Esophagus squamous epithelium (tissue), 5 donors: ENCODE measurements at regions not wholly inside any gene's neighbourhood (a gene's known extent, or its start where the extent isn't known, plus 50 kb on each side); places are given as distances from the start of the nearest gene placed in this dataset.

Experiments used
- DNase-seq: peaks from one replicate; lab custom pipeline; 2025; lab: John Stamatoyannopoulos, UW
- H3K27ac ChIP-seq, 4 donors: fragments of 200-600 bp; sonication (generic); one replicate each; pipeline ENCODE4 v1.5.1; 2016 to 2019; ENCODE audit warnings: mild to moderate bottlenecking in 1 of 4
- H3K27me3 ChIP-seq, 4 donors: fragments of 200-600 bp; sonication (generic); 1 replicate in 3 of 4; 2 replicates in 1 of 4; pipeline versions ENCODE4 v1.5.1 to v1.6.0; 2017 to 2021; ENCODE audit warnings: antibody characterized with exemption in 1 of 4
- H3K36me3 ChIP-seq, 3 donors: fragments of 200-600 bp; sonication (generic); one replicate each; pipeline ENCODE4 v1.5.1; 2016 to 2019
- H3K4me1 ChIP-seq, 3 donors: fragments of 200-600 bp; sonication (generic); one replicate each; pipeline ENCODE4 v1.5.1; 2017 to 2019
- H3K4me3 ChIP-seq, 4 donors: fragments of 200-600 bp; sonication (generic); 1 replicate in 3 of 4; 2 replicates in 1 of 4; pipeline ENCODE4 v1.5.1; 2016 to 2019; ENCODE audit warnings: mild to moderate bottlenecking in 2 of 4, moderate library complexity in 1 of 4
- H3K9me3 ChIP-seq, 3 donors: fragments of 200-600 bp; sonication (generic); one replicate each; pipeline ENCODE4 v1.5.1; 2016 to 2019
- POLR2A ChIP-seq, 4 donors: fragments of 450-650 bp; IDR thresholded peaks; one replicate each; pipeline ENCODE4 v1.6.1; 2017; ENCODE audit warnings: antibody characterized with exemption in 4 of 4, mild to moderate bottlenecking in 4 of 4, moderate library complexity in 3 of 4
- WGBS, 2 donors: methylation state at CpG; one replicate each; pipeline ENCODE4 v1.1.5; 2018; 5-methylcytosine and 5-hydroxymethylcytosine counted together
- intact Hi-C: fragments of 100-400 bp; cut with DNase I; formaldehyde crosslinking; loops from one replicate; pipeline ENCODE4 v1.15.0; 2022
- TF ChIP-seq, protein P1 (sequence below), 6 experiments: fragments of 450-650 bp in 4 of 6; fragments of 200-600 bp in 2 of 6; sonication (generic) in 2 of 6; IDR thresholded peaks; one replicate each; pipeline ENCODE4 v1.5.1; 2016 to 2019; ENCODE audit warnings: antibody characterized with exemption in 6 of 6, mild to moderate bottlenecking in 4 of 6, moderate library complexity in 4 of 6
- donor health status: DM: yes; HTN: yes; CAD: no.

GRCh38 chr12:13365748-13366366 lies 169.3 kb downstream of the EMP1 start:
- intact Hi-C loops = no loop called here
- TF ChIP-seq POLR2A (IDR thresholded peaks at IDR 0.05) = no peak
- TF ChIP-seq, protein P1, sequence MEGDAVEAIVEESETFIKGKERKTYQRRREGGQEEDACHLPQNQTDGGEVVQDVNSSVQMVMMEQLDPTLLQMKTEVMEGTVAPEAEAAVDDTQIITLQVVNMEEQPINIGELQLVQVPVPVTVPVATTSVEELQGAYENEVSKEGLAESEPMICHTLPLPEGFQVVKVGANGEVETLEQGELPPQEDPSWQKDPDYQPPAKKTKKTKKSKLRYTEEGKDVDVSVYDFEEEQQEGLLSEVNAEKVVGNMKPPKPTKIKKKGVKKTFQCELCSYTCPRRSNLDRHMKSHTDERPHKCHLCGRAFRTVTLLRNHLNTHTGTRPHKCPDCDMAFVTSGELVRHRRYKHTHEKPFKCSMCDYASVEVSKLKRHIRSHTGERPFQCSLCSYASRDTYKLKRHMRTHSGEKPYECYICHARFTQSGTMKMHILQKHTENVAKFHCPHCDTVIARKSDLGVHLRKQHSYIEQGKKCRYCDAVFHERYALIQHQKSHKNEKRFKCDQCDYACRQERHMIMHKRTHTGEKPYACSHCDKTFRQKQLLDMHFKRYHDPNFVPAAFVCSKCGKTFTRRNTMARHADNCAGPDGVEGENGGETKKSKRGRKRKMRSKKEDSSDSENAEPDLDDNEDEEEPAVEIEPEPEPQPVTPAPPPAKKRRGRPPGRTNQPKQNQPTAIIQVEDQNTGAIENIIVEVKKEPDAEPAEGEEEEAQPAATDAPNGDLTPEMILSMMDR (IDR thresholded peaks at IDR 0.05) = no peak
- no peak for DNase-seq
- no peak overlapping the region for H3K4me3 ChIP-seq
- H3K9me3 ChIP-seq = no peaks in the 10 kb centered on the region
- H3K27me3 ChIP-seq = no peaks in the 10 kb centered on the region
- no peaks in the 10 kb centered on the region for H3K4me1 ChIP-seq
- no peaks in the 10 kb centered on the region for H3K36me3 ChIP-seq
- no peak overlapping the region for H3K27ac ChIP-seq
- WGBS, 2 donors = 93 to 98% methylated on average over 5 to 6 of the region's 16 CpGs

DNA sequence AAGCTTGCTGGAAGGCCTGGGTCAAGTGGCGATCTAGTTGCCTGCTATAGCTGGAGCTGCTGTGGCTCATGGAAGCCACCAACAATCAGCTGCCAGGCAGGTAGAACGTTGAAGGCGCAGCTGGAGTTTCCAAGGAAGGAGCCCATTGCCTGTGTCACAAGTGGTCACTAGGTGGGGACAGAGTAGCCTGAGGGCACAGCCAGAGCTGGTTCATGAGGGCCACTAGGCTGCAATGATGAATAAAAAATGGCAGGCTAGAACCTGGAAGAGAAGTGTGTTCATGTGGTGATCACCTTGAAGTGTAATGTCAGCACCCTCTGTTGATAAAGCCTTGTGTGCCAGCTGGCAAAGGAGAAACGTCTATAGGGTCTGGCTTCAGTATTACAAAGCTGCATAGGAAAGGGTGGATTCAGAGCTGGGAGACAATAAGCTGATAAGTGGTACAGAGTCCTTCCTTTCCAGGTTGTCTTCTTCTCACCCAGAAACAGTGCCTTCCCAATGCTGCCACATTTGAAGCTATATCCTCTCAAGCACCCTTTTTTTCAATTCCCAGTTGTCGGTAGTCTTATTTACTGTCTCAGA lies 165.8 kb downstream of the EMP1 start:
- Histone ChIP-seq H3K4me1 (no peaks in the 10 kb centered on the region), H3K9me3 (no peaks in the 10 kb centered on the region), H3K4me3 (no peak overlapping the region), H3K27ac (no peak overlapping the region), H3K27me3 (peaks cover 0 to 5% (median 0%) of the 10 kb centered on the region in 4 donors), H3K36me3 (no peaks in the 10 kb centered on the region)
- DNase-seq = no peak
- TF ChIP-seq, protein P1 (IDR thresholded peaks at IDR 0.05) = peak in 5 of 6 experiments; percentile 54 to 82 (median 63)
- no peak for TF ChIP-seq POLR2A (IDR thresholded peaks at IDR 0.05)
- 51 to 54% methylated on average over 5 of the region's 5 CpGs for WGBS, 2 donors
- intact Hi-C loops = no loop called here

DNA sequence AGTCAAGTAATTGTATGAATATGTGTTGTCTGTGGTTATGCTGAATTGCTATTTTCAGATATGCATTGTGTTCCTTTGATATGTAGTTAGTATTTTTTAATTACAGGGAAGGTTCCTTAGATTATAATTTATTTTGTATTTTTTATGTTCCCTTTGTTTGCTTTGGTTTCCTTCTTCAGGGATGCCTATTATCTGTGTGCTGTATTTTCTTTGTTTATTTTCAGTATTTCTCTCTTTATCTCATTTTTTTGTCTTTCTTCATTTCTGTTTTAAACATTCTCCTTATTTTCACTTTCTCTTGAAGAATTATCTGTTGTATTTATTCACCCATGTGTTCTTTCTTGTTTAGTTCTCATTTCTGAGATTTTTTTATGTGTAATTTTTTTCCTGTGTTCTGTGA lies 163.1 kb downstream of the EMP1 start:
- H3K36me3 ChIP-seq = no peaks in the 10 kb centered on the region
- intact Hi-C loops = no loop called here
- no peak overlapping the region for H3K27ac ChIP-seq
- no peak overlapping the region for H3K4me3 ChIP-seq
- no peak for DNase-seq
- H3K4me1 ChIP-seq = no peaks in the 10 kb centered on the region
- H3K27me3 ChIP-seq = peaks cover 0 to 9% (median 0%) of the 10 kb centered on the region in 4 donors
- no peak for TF ChIP-seq POLR2A (IDR thresholded peaks at IDR 0.05)
- TF ChIP-seq, protein P1 (IDR thresholded peaks at IDR 0.05) = no peak
- no peaks in the 10 kb centered on the region for H3K9me3 ChIP-seq

GRCh38 chr12:13358391-13358905 lies 161.9 kb downstream of the EMP1 start:
- Histone ChIP-seq H3K27me3 (peaks cover 0 to 9% (median 0%) of the 10 kb centered on the region in 4 donors), H3K4me3 (no peak overlapping the region), H3K27ac (no peak overlapping the region), H3K4me1 (no peaks in the 10 kb centered on the region), H3K36me3 (no peaks in the 10 kb centered on the region), H3K9me3 (no peaks in the 10 kb centered on the region)
- 71 to 80% methylated on average over 4 of the region's 4 CpGs for WGBS, 2 donors
- no peak for DNase-seq
- TF ChIP-seq, protein P1 (IDR thresholded peaks at IDR 0.05) = no peak
- TF ChIP-seq POLR2A (IDR thresholded peaks at IDR 0.05) = no peak
- intact Hi-C loops = no loop called here

DNA sequence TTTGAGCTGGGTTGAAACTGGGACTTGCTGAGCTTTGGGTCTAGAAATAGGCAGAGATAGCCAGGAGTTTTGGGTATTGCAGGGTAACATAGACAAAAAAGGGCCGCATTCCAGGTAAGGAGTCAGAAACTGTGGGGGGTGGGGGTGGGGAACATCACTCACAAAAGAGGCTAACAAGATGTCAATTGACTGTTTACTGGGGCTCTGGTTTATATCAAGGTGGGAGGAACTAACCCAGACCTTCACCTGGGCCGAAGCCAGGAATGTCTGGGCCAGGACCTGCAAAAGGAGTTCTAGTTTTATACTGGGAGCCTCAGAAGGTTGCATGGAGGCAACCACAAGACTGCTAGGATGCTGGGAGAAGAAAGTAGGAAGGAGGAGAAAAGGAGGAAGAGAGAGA lies 154.4 kb downstream of the EMP1 start:
- intact Hi-C loops = no loop called here
- no peak overlapping the region for H3K4me3 ChIP-seq
- no peaks in the 10 kb centered on the region for H3K9me3 ChIP-seq
- DNase-seq = no peak
- H3K27ac ChIP-seq = no peak overlapping the region
- 69 to 78% methylated on average over 2 of the region's 2 CpGs for WGBS, 2 donors
- H3K36me3 ChIP-seq = no peaks in the 10 kb centered on the region
- no peaks in the 10 kb centered on the region for H3K27me3 ChIP-seq
- no peaks in the 10 kb centered on the region for H3K4me1 ChIP-seq
- TF ChIP-seq POLR2A (IDR thresholded peaks at IDR 0.05) = no peak
- TF ChIP-seq, protein P1 (IDR thresholded peaks at IDR 0.05) = no peak
